HEK293 (cell line): ENCODE measurements at regions not wholly inside any gene's neighbourhood (a gene's known extent, or its start where the extent isn't known, plus 50 kb on each side); places are given as distances from the start of the nearest gene placed in this dataset.

Experiments
- CTCF ChIA-PET: fragments of 350-600 bp; formaldehyde crosslinking; extraction: SDS; loops from one replicate; lab custom pipeline; 2021; ENCODE audit warnings: antibody characterized with exemption; lab: Yijun Ruan, JAX
- POLR2A ChIA-PET: fragments of 300-600 bp; formaldehyde crosslinking; extraction: SDS; loops from one replicate; lab custom pipeline; 2020; ENCODE audit warnings: antibody characterized with exemption, inconsistent platforms; lab: Yijun Ruan, JAX
- H3K27ac ChIP-seq: fragments of 200-500 bp; sonication (Bioruptor generic); 2 replicates; pipeline ENCODE4 v1.5.1; 2014; ENCODE audit warnings: low read depth, low read length, control low read depth, inconsistent platforms; ENCODE audit errors: extremely low read depth
- H3K36me3 ChIP-seq, 2 experiments: fragments of 200-500 bp in 1 of 2; sonication (Bioruptor generic) in 1 of 2; 1 replicate in 1 of 2; 2 replicates in 1 of 2; pipeline ENCODE4 v1.5.1; 2014 to 2017; ENCODE audit warnings: inconsistent platforms in 2 of 2, low read length in 2 of 2; ENCODE audit not compliant: control insufficient read depth in 2 of 2, insufficient read depth in 1 of 2
- H3K4me1 ChIP-seq: fragments of 200-500 bp; sonication (Bioruptor generic); 2 replicates; pipeline ENCODE4 v1.5.1; 2014; ENCODE audit warnings: mild to moderate bottlenecking, low read length, inconsistent platforms; ENCODE audit not compliant: control insufficient read depth, insufficient read depth
- H3K4me3 ChIP-seq: 2 replicates; pipeline ENCODE4 v1.5.1; 2011; ENCODE audit warnings: low read depth, mild to moderate bottlenecking, control low read depth, low read length, moderate library complexity
- H3K9me3 ChIP-seq: fragments of 200-500 bp; sonication (Bioruptor generic); 2 replicates; pipeline ENCODE4 v1.5.1; 2014; ENCODE audit warnings: low read depth, low read length, inconsistent platforms; ENCODE audit not compliant: control insufficient read depth, insufficient read depth
- KLF9 ChIP-seq: fragments of 450-650 bp; formaldehyde crosslinking; IDR thresholded peaks from 2 replicates; pipeline ENCODE4 v1.5.1; 2016; ENCODE audit warnings: missing biosample characterization, missing genetic modification characterization, low read depth
- MYNN ChIP-seq: fragments of 450-650 bp; formaldehyde crosslinking; IDR thresholded peaks from 2 replicates; pipeline ENCODE4 v1.5.1; 2016; ENCODE audit warnings: missing biosample characterization, missing genetic modification characterization, borderline replicate concordance
- MZF1 ChIP-seq: fragments of 450-650 bp; formaldehyde crosslinking; IDR thresholded peaks from 2 replicates; pipeline ENCODE4 v1.5.1; 2017; ENCODE audit warnings: missing biosample characterization, missing genetic modification characterization, borderline replicate concordance
- PRDM1 ChIP-seq: fragments of 450-650 bp; formaldehyde crosslinking; IDR thresholded peaks from 2 replicates; pipeline ENCODE4; 2016; ENCODE audit warnings: missing biosample characterization, missing genetic modification characterization
- SETDB1 ChIP-seq: IDR thresholded peaks from one replicate; pipeline ENCODE4 v1.6.1; 2017; ENCODE audit warnings: mild to moderate bottlenecking, low read length, moderate library complexity, mixed read lengths; ENCODE audit not compliant: insufficient read length
- TCF7L2 ChIP-seq: IDR thresholded peaks from 2 replicates; pipeline ENCODE4 v1.6.1; 2011; ENCODE audit warnings: low read depth, mild to moderate bottlenecking, inconsistent platforms, low read length, moderate library complexity, borderline replicate concordance
- ZBTB20 ChIP-seq: fragments of 450-650 bp; formaldehyde crosslinking; IDR thresholded peaks from 2 replicates; pipeline ENCODE4 v1.5.1; 2016; ENCODE audit warnings: missing biosample characterization, missing genetic modification characterization
- ZFP3 ChIP-seq: fragments of 450-650 bp; formaldehyde crosslinking; IDR thresholded peaks from 2 replicates; pipeline ENCODE4 v1.5.1; 2016; ENCODE audit warnings: low read depth, missing biosample characterization, missing genetic modification characterization
- ZNF112 ChIP-seq: fragments of 450-650 bp; formaldehyde crosslinking; IDR thresholded peaks from 2 replicates; pipeline ENCODE4 v1.5.0; 2017; ENCODE audit warnings: missing biosample characterization, missing genetic modification characterization
- ZNF23 ChIP-seq: fragments of 450-650 bp; formaldehyde crosslinking; IDR thresholded peaks from 2 replicates; pipeline ENCODE4 v1.5.1; 2016; ENCODE audit warnings: missing biosample characterization, missing genetic modification characterization, borderline replicate concordance
- ZNF239 ChIP-seq: fragments of 450-650 bp; formaldehyde crosslinking; IDR thresholded peaks from 2 replicates; pipeline ENCODE4 v1.5.1; 2016; ENCODE audit warnings: missing biosample characterization, missing genetic modification characterization
- ZNF501 ChIP-seq: fragments of 450-650 bp; formaldehyde crosslinking; IDR thresholded peaks from 2 replicates; pipeline ENCODE4 v1.5.1; 2016; ENCODE audit warnings: missing biosample characterization, missing genetic modification characterization
- ZNF558 ChIP-seq: fragments of 450-650 bp; formaldehyde crosslinking; IDR thresholded peaks from 2 replicates; pipeline ENCODE4 v1.5.1; 2016; ENCODE audit warnings: missing biosample characterization, missing genetic modification characterization
- ZNF561 ChIP-seq: fragments of 450-650 bp; IDR thresholded peaks from 2 replicates; pipeline ENCODE4 v1.5.1; 2018; ENCODE audit warnings: missing biosample characterization, missing genetic modification characterization, borderline replicate concordance
- ZNF571 ChIP-seq: fragments of 450-650 bp; formaldehyde crosslinking; IDR thresholded peaks from 2 replicates; pipeline ENCODE4 v1.5.0; 2017; ENCODE audit warnings: missing biosample characterization, missing genetic modification characterization
- ZNF791 ChIP-seq: fragments of 450-650 bp; formaldehyde crosslinking; IDR thresholded peaks from 2 replicates; pipeline ENCODE4 v1.5.1; 2016; ENCODE audit warnings: missing biosample characterization, missing genetic modification characterization
- ZSCAN30 ChIP-seq: fragments of 450-650 bp; IDR thresholded peaks from 2 replicates; pipeline ENCODE4 v1.5.1; 2018; ENCODE audit warnings: missing biosample characterization, mild to moderate bottlenecking, missing genetic modification characterization, moderate library complexity
- TF ChIP-seq, protein P1 (sequence below): fragments of 450-650 bp; formaldehyde crosslinking; IDR thresholded peaks from 2 replicates; pipeline ENCODE4 v1.5.0; 2017; ENCODE audit warnings: missing biosample characterization, missing genetic modification characterization, borderline replicate concordance
- TF ChIP-seq, protein P2 (sequence below): fragments of 450-650 bp; formaldehyde crosslinking; IDR thresholded peaks from 2 replicates; pipeline ENCODE4 v1.5.1; 2016; ENCODE audit warnings: missing biosample characterization, missing genetic modification characterization
- TF ChIP-seq, protein P3 (sequence below): fragments of 450-650 bp; formaldehyde crosslinking; IDR thresholded peaks from 2 replicates; pipeline ENCODE4 v1.5.1; 2017; ENCODE audit warnings: missing biosample characterization, missing genetic modification characterization

DNA sequence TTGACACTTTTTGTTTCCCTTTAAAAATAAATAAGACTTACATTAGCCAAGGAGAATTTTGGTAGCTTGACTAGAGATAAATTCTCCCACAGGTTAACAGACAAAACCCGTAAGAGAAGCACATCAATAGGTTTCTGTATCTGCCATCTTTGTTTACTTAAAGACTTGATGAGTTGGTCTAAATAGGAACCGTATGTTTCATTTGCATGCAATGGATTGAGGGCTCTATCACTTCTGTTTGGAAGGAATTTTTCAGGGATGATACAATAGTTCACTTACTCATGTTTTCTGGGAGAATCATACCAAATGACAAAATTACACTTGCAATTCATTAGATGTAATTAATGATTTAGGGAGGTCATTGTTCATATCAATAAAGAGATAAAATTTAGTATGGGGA lies 631.5 kb upstream of the NR2F2 start:
- H3K4me1 ChIP-seq, result no peaks in the 10 kb centered on the region
- no peaks in the 10 kb centered on the region for H3K9me3 ChIP-seq
- no peaks in the 10 kb centered on the region for H3K36me3 ChIP-seq
- H3K4me3 ChIP-seq, result no peak overlapping the region
- H3K27ac ChIP-seq, result no peak overlapping the region
- POLR2A ChIA-PET, result no interaction called here
- TF ChIP-seq, protein P1, sequence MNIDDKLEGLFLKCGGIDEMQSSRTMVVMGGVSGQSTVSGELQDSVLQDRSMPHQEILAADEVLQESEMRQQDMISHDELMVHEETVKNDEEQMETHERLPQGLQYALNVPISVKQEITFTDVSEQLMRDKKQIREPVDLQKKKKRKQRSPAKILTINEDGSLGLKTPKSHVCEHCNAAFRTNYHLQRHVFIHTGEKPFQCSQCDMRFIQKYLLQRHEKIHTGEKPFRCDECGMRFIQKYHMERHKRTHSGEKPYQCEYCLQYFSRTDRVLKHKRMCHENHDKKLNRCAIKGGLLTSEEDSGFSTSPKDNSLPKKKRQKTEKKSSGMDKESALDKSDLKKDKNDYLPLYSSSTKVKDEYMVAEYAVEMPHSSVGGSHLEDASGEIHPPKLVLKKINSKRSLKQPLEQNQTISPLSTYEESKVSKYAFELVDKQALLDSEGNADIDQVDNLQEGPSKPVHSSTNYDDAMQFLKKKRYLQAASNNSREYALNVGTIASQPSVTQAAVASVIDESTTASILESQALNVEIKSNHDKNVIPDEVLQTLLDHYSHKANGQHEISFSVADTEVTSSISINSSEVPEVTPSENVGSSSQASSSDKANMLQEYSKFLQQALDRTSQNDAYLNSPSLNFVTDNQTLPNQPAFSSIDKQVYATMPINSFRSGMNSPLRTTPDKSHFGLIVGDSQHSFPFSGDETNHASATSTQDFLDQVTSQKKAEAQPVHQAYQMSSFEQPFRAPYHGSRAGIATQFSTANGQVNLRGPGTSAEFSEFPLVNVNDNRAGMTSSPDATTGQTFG (tag by site-specific recombination), result no peak
- no peak for TF ChIP-seq ZBTB20 (tag by site-specific recombination)
- TF ChIP-seq PRDM1 (tag by site-specific recombination), result no peak
- no peak for TF ChIP-seq KLF9 (tag by site-specific recombination)
- TF ChIP-seq TCF7L2, result no peak
- TF ChIP-seq, protein P2, sequence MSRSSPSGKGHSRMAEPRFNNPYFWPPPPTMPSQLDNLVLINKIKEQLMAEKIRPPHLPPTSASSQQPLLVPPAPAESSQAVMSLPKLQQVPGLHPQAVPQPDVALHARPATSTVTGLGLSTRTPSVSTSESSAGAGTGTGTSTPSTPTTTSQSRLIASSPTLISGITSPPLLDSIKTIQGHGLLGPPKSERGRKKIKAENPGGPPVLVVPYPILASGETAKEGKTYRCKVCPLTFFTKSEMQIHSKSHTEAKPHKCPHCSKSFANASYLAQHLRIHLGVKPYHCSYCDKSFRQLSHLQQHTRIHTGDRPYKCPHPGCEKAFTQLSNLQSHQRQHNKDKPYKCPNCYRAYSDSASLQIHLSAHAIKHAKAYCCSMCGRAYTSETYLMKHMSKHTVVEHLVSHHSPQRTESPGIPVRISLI (tag by site-specific recombination), result no peak
- TF ChIP-seq ZNF561 (tag by site-specific recombination), result no peak
- TF ChIP-seq SETDB1, result no peak
- TF ChIP-seq ZSCAN30, result no peak
- TF ChIP-seq, protein P3, sequence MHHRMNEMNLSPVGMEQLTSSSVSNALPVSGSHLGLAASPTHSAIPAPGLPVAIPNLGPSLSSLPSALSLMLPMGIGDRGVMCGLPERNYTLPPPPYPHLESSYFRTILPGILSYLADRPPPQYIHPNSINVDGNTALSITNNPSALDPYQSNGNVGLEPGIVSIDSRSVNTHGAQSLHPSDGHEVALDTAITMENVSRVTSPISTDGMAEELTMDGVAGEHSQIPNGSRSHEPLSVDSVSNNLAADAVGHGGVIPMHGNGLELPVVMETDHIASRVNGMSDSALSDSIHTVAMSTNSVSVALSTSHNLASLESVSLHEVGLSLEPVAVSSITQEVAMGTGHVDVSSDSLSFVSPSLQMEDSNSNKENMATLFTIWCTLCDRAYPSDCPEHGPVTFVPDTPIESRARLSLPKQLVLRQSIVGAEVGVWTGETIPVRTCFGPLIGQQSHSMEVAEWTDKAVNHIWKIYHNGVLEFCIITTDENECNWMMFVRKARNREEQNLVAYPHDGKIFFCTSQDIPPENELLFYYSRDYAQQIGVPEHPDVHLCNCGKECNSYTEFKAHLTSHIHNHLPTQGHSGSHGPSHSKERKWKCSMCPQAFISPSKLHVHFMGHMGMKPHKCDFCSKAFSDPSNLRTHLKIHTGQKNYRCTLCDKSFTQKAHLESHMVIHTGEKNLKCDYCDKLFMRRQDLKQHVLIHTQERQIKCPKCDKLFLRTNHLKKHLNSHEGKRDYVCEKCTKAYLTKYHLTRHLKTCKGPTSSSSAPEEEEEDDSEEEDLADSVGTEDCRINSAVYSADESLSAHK (tag by site-specific recombination), result no peak
- no peak for TF ChIP-seq MZF1 (tag by site-specific recombination)
- no peak for TF ChIP-seq ZNF501 (tag by site-specific recombination)
- no peak for TF ChIP-seq ZNF791 (tag by site-specific recombination)
- TF ChIP-seq MYNN (tag by site-specific recombination), result no peak
- no peak for TF ChIP-seq ZNF558
- no peak for TF ChIP-seq ZNF571
- no peak for TF ChIP-seq ZFP3 (tag by site-specific recombination)
- no peak for TF ChIP-seq ZNF239 (tag by site-specific recombination)
- no peak for TF ChIP-seq ZNF23 (tag by site-specific recombination)
- CTCF ChIA-PET, result no interaction called here

DNA sequence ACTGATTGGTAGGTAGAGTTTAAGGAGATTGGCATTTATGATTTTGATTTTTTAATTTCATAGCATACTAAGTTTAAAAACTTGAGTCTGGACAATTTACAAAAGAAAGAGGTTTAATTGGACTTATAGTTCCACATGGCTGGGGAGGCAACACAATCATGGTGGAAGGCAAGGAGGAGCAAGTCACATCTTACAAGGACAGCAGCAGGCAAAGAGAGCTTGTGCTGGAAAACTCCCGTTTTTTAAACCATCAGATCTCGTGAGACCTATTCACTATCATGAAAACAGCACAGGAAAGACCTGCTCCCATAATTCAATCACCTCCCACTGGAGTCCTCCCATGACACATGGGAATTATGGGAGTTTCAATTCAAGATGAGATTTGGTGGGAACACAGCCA lies 630.9 kb upstream of the NR2F2 start:
- TF ChIP-seq SETDB1, result peak; percentile 29
- TF ChIP-seq ZNF112 (tag by site-specific recombination), result no peak
- Histone ChIP-seq H3K36me3 (no peaks in the 10 kb centered on the region), H3K4me3 (no peak overlapping the region), H3K9me3 (no peaks in the 10 kb centered on the region), H3K4me1 (no peaks in the 10 kb centered on the region), H3K27ac (no peak overlapping the region)
- ChIA-PET CTCF (no interaction called here), POLR2A (no interaction called here)
